ENCODE measurements at regions not wholly inside any gene's neighbourhood (a gene's known extent, or its start where the extent isn't known, plus 50 kb on each side); places are given as distances from the start of the nearest gene placed in this dataset.

GRCh38 chr7:128161466-128162125 is 79.5 kb upstream of the LEP start:
- DNase-seq (ENCODE audit: low spot score) = no peak
- TF ChIP-seq CTCF (IDR thresholded peaks at IDR 0.05; ENCODE audit: borderline replicate concordance, control extremely low read depth, extremely low read depth, insufficient read depth, missing control alignments) = no peak
- in situ Hi-C loops (cut with MboI; ENCODE audit: low sequenced_read_pairs, unreplicated experiment) = no loop called here

GRCh38 chr7:128162666-128163065 is 78.4 kb upstream of the LEP start:
- DNase-seq (ENCODE audit: low spot score) = no peak
- in situ Hi-C loops (cut with MboI; ENCODE audit: low sequenced_read_pairs, unreplicated experiment) = no loop called here
- no peak for TF ChIP-seq CTCF (IDR thresholded peaks at IDR 0.05; ENCODE audit: borderline replicate concordance, control extremely low read depth, extremely low read depth, insufficient read depth, missing control alignments)

- in situ Hi-C loops (cut with MboI; ENCODE audit: low sequenced_read_pairs, unreplicated experiment) = no loop called here
- no peak for DNase-seq (ENCODE audit: low spot score)
- TF ChIP-seq CTCF (IDR thresholded peaks at IDR 0.05; ENCODE audit: borderline replicate concordance, control extremely low read depth, extremely low read depth, insufficient read depth, missing control alignments) = no peak
Measured at GRCh38 chr7:128163473-128163872, 77.6 kb upstream of the LEP start.

- in situ Hi-C loops (cut with MboI; ENCODE audit: low sequenced_read_pairs, unreplicated experiment) = no loop called here
- no peak for DNase-seq (ENCODE audit: low spot score)
- no peak for TF ChIP-seq CTCF (IDR thresholded peaks at IDR 0.05; ENCODE audit: borderline replicate concordance, control extremely low read depth, extremely low read depth, insufficient read depth, missing control alignments)
Measured at GRCh38 chr7:128164061-128164954, 76.8 kb upstream of the LEP start.

GRCh38 chr7:128164955-128165670 is 76.0 kb upstream of the LEP start:
- DNase-seq (ENCODE audit: low spot score) = no peak
- in situ Hi-C loops (cut with MboI; ENCODE audit: low sequenced_read_pairs, unreplicated experiment) = no loop called here
- TF ChIP-seq CTCF (IDR thresholded peaks at IDR 0.05; ENCODE audit: borderline replicate concordance, control extremely low read depth, extremely low read depth, insufficient read depth, missing control alignments) = no peak

GRCh38 chr7:128165927-128166420 is 75.1 kb upstream of the LEP start:
- no peak for DNase-seq (ENCODE audit: low spot score)
- in situ Hi-C loops (cut with MboI; ENCODE audit: low sequenced_read_pairs, unreplicated experiment) = no loop called here
- TF ChIP-seq CTCF (IDR thresholded peaks at IDR 0.05; ENCODE audit: borderline replicate concordance, control extremely low read depth, extremely low read depth, insufficient read depth, missing control alignments) = no peak
